ENCODE measurements at regions not wholly inside any gene's neighbourhood (a gene's known extent, or its start where the extent isn't known, plus 50 kb on each side); places are given as distances from the start of the nearest gene placed in this dataset.

- Histone ChIP-seq H3K36me3 (ENCODE audit: control insufficient read depth, insufficient read depth, low read length) (no peaks in the 10 kb centered on the region), H3K4me3 (ENCODE audit: low read depth, low read length) (no peak overlapping the region), H3K9me3 (no peaks in the 10 kb centered on the region), H3K4me1 (no peaks in the 10 kb centered on the region), H3K27me3 (replicated peaks; ENCODE audit: control insufficient read depth, insufficient read depth, low read length) (no peaks in the 10 kb centered on the region)
- intact Hi-C loops (cut with micrococcal nuclease; ENCODE audit: unreplicated experiment) = no loop called here
- DNase-seq = no peak
- H3K9me3 Mint-ChIP-seq (ENCODE audit: unreplicated experiment) = no peaks in the 10 kb centered on the region
- H3K4me1 Mint-ChIP-seq (ENCODE audit: low read depth, unreplicated experiment) = no peaks in the 10 kb centered on the region
- TF ChIP-seq CTCF (IDR thresholded peaks at IDR 0.05; ENCODE audit: insufficient read depth in 1 of 2, low read depth in 1 of 2, low read length in 1 of 2, severe bottlenecking in 1 of 2, unreplicated experiment in 1 of 2) = no peak
- no peaks in the 10 kb centered on the region for H3K36me3 Mint-ChIP-seq (ENCODE audit: insufficient read depth, unreplicated experiment)
- peaks cover 18% of the 10 kb centered on the region for H3K27me3 Mint-ChIP-seq (ENCODE audit: insufficient read depth, unreplicated experiment)
- no peak overlapping the region for H3K4me3 Mint-ChIP-seq (ENCODE audit: unreplicated experiment)
- ChIA-PET CTCF (no interaction called here), POLR2A (no interaction called here)
- no peak overlapping the region for H3K27ac Mint-ChIP-seq (ENCODE audit: unreplicated experiment)
- BruUV-seq (replicated peaks) = no TSS peak
Measured at GRCh38 chr3:25945366-25945765, 155.5 kb downstream of the OXSM start.

GRCh38 chr3:25945836-25946235 lies 155.9 kb downstream of the OXSM start:
- no peak overlapping the region for H3K27ac Mint-ChIP-seq (ENCODE audit: unreplicated experiment)
- Histone ChIP-seq H3K36me3 (ENCODE audit: control insufficient read depth, insufficient read depth, low read length) (no peaks in the 10 kb centered on the region), H3K27me3 (replicated peaks; ENCODE audit: control insufficient read depth, insufficient read depth, low read length) (no peaks in the 10 kb centered on the region), H3K4me1 (no peaks in the 10 kb centered on the region), H3K4me3 (ENCODE audit: low read depth, low read length) (no peak overlapping the region), H3K9me3 (no peaks in the 10 kb centered on the region)
- no peak for TF ChIP-seq CTCF (IDR thresholded peaks at IDR 0.05; ENCODE audit: insufficient read depth in 1 of 2, low read depth in 1 of 2, low read length in 1 of 2, severe bottlenecking in 1 of 2, unreplicated experiment in 1 of 2)
- H3K4me1 Mint-ChIP-seq (ENCODE audit: low read depth, unreplicated experiment) = no peaks in the 10 kb centered on the region
- ChIA-PET POLR2A (no interaction called here), CTCF (no interaction called here)
- intact Hi-C loops (cut with micrococcal nuclease; ENCODE audit: unreplicated experiment) = no loop called here
- no TSS peak for BruUV-seq (replicated peaks)
- H3K36me3 Mint-ChIP-seq (ENCODE audit: insufficient read depth, unreplicated experiment) = no peaks in the 10 kb centered on the region
- peaks cover 18% of the 10 kb centered on the region for H3K27me3 Mint-ChIP-seq (ENCODE audit: insufficient read depth, unreplicated experiment)
- no peak for DNase-seq
- H3K4me3 Mint-ChIP-seq (ENCODE audit: unreplicated experiment) = no peak overlapping the region
- H3K9me3 Mint-ChIP-seq (ENCODE audit: unreplicated experiment) = no peaks in the 10 kb centered on the region

GRCh38 chr3:25952133-25952532 lies 162.2 kb downstream of the OXSM start:
- Mint-ChIP-seq H3K4me3 (ENCODE audit: unreplicated experiment) (no peak overlapping the region), H3K27me3 (ENCODE audit: insufficient read depth, unreplicated experiment) (peaks cover 18% of the 10 kb centered on the region)
- no peak for DNase-seq

More at GRCh38 chr3:25952133-25952532, 162.2 kb downstream of the OXSM start:
- ChIA-PET CTCF (no interaction called here), POLR2A (no interaction called here)
- intact Hi-C loops (cut with micrococcal nuclease; ENCODE audit: unreplicated experiment) = no loop called here
- peaks cover 1% of the 10 kb centered on the region; the same call in 1 of the 2 replicates for H3K27me3 ChIP-seq (replicated peaks; ENCODE audit: control insufficient read depth, insufficient read depth, low read length)
- no peaks in the 10 kb centered on the region for H3K36me3 Mint-ChIP-seq (ENCODE audit: insufficient read depth, unreplicated experiment)
- H3K36me3 ChIP-seq (ENCODE audit: control insufficient read depth, insufficient read depth, low read length) = no peaks in the 10 kb centered on the region
- H3K4me1 Mint-ChIP-seq (ENCODE audit: low read depth, unreplicated experiment) = no peaks in the 10 kb centered on the region
- TF ChIP-seq CTCF (IDR thresholded peaks at IDR 0.05; ENCODE audit: insufficient read depth in 1 of 2, low read depth in 1 of 2, low read length in 1 of 2, severe bottlenecking in 1 of 2, unreplicated experiment in 1 of 2) = no peak
- no peaks in the 10 kb centered on the region for H3K4me1 ChIP-seq
- no peaks in the 10 kb centered on the region for H3K9me3 Mint-ChIP-seq (ENCODE audit: unreplicated experiment)
- H3K9me3 ChIP-seq = no peaks in the 10 kb centered on the region
- BruUV-seq (replicated peaks) = no TSS peak
- no peak overlapping the region for H3K27ac Mint-ChIP-seq (ENCODE audit: unreplicated experiment)
- H3K4me3 ChIP-seq (ENCODE audit: low read depth, low read length) = no peak overlapping the region

Measured in Caco-2 (cell line).